Hepatic stellate cell (primary cell): ENCODE measurements at regions not wholly inside any gene's neighbourhood (a gene's known extent, or its start where the extent isn't known, plus 50 kb on each side); places are given as distances from the start of the nearest gene placed in this dataset.
"Not testable (repeated sequence)": the region's sequence is repeated elsewhere in the genome, so short reads cannot be mapped to it uniquely, and the experiment has no call there.

Experiments used
- DNase-seq: peaks from one replicate; pipeline ENCODE4 v3.0.0; 2011; ENCODE audit warnings: low spot score

- no peak for DNase-seq
Measured at GRCh38 chr14:105581551-105582341, 55.4 kb downstream of the TMEM121 start.

DNA sequence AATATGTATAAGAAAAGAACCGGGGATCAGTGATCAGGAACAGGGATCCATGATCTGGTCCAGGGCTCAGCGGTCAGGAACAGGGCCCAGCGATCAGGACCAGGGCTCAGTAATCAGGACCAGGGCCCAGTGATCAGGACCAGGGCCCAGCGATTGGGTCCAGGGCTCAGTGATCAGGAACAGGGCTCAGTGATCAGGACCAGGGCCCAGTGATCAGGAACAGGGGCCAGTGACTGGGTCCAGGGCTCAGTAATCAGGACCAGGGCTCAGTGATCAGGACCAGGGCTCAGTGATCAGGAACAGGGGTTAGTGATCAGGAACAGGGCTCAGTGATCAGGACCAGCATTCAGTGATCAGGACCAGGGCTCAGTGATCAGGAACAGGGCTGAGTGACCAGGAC is 56.3 kb downstream of the TMEM121 start:
- no peak for DNase-seq

GRCh38 chr14:105583914-105584313 is 57.5 kb downstream of the TMEM121 start:
- DNase-seq, result not testable (repeated sequence)

GRCh38 chr14:105585290-105585689 is 58.9 kb downstream of the TMEM121 start:
- DNase-seq, result not testable (repeated sequence)

DNA sequence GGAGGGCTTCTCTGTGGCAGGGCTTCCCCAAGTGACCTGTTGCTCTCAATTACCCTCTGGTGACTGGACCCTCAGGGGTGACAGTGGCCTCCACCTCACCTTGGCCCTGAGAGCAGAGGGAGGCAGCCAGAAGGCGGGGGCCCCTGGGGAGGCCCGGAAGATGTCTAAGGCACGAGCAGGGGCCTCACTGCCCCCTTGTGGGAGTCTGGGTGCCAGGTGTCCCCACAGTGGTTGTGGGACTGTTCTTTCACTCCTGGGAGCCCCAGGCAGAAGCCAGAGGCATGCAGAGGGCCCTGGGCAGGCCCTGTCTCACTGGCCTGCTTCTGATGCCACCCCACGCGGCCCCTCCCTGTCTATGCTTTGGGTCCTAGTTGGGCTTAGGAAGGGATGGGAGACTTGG is 59.3 kb downstream of the TMEM121 start:
- not testable (repeated sequence) for DNase-seq

GRCh38 chr14:105586144-105586872 is 59.9 kb downstream of the TMEM121 start:
- DNase-seq, result not testable (repeated sequence)

- DNase-seq, result not testable (repeated sequence)
Measured at GRCh38 chr14:105587034-105587433, 60.7 kb downstream of the TMEM121 start.

DNA sequence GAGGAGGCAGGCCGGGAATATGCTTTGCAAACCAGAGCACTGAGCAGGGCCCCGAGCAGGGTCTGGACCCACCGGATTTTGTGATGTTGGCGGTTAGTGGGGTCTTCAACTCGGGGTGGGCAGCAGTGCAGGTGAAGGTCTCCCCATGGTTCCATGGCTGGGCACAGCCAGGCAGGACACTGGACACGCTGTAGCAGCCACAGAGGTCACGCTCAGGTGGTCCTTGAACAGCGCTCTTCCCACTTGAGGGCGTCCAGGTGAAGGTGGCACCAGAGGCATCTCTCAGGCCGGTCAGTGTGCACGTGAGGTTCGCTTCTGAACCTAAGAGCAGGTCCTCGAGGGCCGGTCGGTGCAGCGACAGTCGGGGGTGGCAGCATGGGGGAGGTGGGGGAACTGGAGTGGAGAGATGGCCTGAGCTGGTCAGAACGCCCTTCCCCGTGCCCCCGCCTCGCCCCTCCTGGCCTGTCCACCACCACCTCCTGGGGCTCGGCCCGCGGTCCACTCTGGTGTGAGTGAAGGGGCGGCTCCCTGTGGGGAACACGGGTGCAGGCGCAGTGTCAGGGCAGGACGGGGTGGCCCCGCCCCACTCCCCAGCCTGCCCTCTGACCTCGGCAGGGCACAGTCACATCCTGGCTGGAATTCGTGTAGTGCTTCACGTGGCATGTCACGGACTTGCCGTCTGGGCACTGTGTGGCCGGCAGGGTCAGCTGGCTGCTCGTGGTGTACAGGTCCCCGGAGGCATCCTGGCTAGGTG is 61.3 kb downstream of the TMEM121 start:
- DNase-seq, result not testable (repeated sequence)

DNA sequence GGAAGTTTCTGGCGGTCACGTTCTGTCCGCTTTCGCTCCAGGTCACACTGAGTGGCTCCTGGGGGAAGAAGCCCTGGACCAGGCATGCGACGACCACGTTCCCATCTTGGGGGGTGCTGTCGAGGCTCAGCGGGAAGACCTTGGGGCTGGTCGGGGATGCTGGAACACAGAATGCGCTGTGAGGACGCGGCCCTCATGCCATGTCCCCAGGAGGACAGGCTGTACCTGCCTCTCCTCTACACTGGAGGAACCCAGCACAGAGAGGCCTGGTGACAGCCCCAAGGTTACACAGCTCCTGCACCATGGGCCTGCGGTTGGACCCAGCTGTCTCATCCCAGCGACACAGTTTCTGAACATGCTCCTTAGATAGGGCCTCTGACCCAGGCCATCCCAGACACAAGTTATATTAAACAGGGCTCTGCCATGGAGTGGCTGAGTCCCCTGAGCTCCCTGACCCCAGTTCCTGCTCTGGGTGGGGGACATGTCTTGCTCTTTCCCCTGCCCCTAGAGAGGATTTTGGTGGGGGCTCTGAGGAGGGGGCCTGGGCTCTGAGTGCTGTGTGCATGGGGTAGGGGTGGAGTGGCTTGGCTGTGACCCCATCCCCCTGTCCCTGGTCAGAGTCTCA is 62.0 kb downstream of the TMEM121 start:
- no peak for DNase-seq

DNA sequence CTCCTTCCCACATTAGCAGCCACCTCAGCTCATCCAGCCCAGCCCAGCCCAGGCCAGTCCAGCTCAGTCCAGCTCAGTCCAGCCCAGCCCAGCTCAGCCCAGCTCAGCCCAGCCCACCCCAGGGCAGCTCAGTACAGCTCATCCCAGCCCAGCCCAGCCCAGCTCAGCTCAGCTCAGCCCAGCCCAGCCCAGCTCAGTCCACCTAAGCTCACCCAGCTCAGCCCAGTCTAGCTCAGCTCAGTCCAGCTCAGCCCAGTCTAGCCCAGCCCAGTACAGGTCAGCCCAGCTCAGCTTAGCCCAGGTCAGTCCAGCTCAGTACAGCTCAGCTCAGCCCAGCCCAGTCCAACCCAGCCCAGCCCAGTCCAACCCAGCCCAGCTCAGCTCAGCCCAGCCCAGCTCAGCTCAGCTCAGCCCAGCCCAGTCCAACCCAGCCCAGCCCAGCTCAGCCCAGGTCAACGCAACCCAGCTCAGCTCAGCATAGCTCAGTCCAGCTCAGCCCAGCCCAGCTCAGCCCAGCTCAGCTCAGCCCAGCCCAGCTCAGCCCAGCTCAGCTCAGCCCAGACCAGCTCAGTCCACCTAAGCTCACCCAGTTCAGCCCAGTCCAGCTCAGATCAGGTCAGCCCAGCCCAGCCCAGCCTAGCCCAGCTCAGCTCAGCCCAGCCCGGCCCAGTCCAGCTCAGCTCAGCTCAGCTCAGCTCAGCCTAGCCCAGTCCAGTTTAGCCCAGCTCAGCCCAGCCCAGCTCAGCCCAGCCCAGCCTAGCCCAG is 63.0 kb downstream of the TMEM121 start:
- no peak for DNase-seq

DNA sequence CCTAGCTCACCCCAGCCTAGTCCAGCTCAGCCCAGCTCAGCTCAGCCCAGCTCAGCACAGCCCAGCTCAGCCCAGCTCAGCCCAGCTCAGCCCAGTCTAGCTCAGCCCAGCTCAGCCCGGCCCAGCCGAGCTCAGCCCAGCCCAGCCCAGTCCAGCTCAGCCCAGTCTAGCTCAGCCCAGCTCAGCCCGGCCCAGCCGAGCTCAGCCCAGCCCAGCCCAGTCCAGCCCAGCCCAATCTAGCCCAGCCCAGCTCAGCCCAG is 63.5 kb downstream of the TMEM121 start:
- DNase-seq, result not testable (repeated sequence)

- DNase-seq, result no peak
Measured at GRCh38 chr14:105591052-105591451, 64.7 kb downstream of the TMEM121 start.

GRCh38 chr14:105591792-105592341 is 65.5 kb downstream of the TMEM121 start:
- not testable (repeated sequence) for DNase-seq

- DNase-seq, result not testable (repeated sequence)
Measured at GRCh38 chr14:105592646-105593045, 66.3 kb downstream of the TMEM121 start.

- DNase-seq, result not testable (repeated sequence)
Measured at GRCh38 chr14:105595346-105595745, 69.0 kb downstream of the TMEM121 start.

- not testable (repeated sequence) for DNase-seq
Measured at GRCh38 chr14:105596374-105596773, 70.0 kb downstream of the TMEM121 start.

DNA sequence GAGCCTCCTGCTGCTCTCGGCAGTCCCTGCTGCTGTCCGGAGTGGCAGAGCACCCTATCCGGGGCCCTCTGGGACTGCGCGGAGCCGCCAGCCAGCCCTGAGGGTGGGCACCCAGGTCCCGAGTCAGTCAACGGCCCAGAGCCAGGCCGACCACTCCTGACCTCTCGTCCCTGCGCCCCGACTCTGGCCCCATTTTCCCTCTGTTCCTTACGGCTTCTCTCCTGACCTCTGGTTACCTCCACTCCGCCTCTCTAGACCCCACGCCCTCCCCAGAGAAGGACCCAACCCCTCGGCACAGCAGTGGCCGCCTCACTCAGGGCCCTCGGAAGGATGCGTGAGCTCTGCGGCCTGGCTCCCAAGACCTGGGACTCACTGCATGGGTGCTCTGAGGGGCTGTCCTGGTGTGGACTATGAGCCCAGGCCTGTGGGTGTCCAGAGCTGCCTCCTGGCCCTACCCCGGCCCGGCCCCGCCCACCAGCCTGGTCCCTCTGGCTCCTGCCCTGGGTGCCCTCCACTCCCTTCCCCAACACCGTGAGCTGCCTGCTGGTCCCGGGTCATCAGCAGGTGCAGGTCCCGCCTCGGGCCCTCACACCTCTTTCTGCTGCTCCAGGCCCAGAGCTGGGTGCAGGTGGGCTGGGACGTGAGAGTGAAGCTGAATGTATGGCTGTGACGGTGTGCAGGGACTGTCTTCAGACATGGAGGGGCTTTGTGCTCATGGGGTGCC is 71.8 kb downstream of the TMEM121 start:
- DNase-seq, result not testable (repeated sequence)

DNA sequence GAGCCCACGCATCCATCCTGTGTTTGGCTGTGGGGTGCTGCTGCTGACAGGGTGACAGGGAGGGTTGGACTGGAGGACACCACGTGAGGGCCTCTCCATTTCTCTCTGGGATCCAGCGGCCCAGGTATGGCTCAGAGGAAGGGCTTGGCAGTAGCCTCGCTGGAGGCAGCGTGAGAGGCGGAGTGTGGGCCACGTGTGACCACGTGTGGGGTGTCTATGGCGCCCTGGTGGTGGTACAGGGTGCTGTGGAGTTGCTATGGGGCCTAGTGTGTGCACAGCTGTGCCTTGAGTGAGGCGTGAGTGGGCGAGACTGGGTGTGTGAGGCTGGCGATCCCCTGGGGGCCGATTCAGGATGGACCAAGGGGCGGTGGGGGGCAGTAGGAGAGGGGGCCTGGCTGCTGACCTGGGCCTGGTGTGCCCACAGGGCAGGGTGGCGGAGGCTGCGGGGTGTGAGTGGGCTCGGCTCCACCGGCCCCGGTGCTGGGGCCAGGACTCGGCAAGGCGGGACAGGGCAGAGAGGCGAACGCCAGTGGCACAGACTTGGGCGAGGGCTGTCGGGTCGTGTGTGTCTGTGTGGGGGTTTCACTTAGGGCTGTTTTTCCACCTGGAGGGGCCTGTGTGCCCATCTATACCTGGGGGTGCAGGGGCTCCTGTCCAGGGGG is 72.7 kb downstream of the TMEM121 start:
- not testable (repeated sequence) for DNase-seq

DNA sequence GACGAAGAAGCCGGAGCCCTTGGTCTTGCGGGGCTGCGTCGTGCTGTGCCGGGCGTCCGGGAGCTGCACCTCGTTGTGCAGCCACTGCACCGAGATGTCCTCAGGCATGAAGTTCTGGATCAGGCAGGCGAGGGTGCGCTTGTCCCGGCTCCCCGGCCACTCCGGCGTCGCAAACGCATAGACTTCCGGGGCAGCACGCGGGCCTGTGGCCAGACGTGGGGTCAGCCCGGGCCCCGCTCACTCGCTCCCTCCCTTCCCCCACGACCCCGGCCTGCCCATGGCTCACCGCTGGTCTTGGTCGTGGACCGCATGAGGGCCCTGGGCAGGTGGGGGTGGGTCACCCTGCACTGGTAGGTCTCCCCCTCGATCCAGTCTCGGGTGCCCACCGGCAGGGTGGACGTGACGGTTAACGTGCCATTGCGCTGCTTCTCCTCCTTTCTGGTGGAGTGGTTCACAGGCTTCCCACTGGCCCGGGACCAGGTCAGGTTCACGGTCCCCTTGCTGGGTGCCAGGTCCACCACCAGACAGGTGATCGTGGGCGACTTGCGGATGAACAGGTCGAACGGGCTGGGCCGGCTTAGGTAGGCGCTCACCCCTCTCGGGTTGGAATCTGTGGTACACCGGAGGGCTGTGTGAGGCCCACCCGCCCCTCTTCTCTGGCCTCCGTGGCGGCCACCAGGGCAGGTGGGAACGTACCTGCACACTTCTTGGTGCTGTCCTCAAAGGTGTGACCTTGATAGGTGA is 74.0 kb downstream of the TMEM121 start:
- not testable (repeated sequence) for DNase-seq
